Sigmoid colon (tissue), 6 donors: ENCODE measurements at regions not wholly inside any gene's neighbourhood (a gene's known extent, or its start where the extent isn't known, plus 50 kb on each side); places are given as distances from the start of the nearest gene placed in this dataset.

Experiments used
- DNase-seq: peaks from one replicate; pipeline ENCODE4 v3.0.0-alpha.2; 2019
- H3K27ac ChIP-seq, 4 donors: fragments of 200-600 bp; sonication (generic); one replicate each; pipeline ENCODE4 v1.5.1; 2016 to 2019; ENCODE audit warnings: mild to moderate bottlenecking in 1 of 4
- H3K27me3 ChIP-seq, 3 donors: fragments of 200-600 bp; sonication (generic); one replicate each; pipeline ENCODE4 v1.5.1; 2019; ENCODE audit warnings: mild to moderate bottlenecking in 1 of 3
- H3K36me3 ChIP-seq, 4 donors: fragments of 200-600 bp; sonication (generic); one replicate each; pipeline ENCODE4 v1.5.1; 2016 to 2019
- H3K4me1 ChIP-seq, 4 donors: fragments of 200-600 bp; sonication (generic); one replicate each; pipeline ENCODE4 v1.5.1; 2017 to 2019
- H3K4me3 ChIP-seq, 4 donors: fragments of 200-600 bp; sonication (generic); one replicate each; pipeline ENCODE4 v1.5.1; 2017 to 2019; ENCODE audit warnings: mild to moderate bottlenecking in 2 of 4, moderate library complexity in 1 of 4
- H3K9me3 ChIP-seq, 4 donors: fragments of 200-600 bp in 3 of 4; sonication (generic) in 3 of 4; one replicate each; pipeline versions ENCODE4 v1.5.1 to v1.6.1; 2013 to 2019
- CTCF ChIP-seq, 4 experiments: fragments of 450-650 bp in 3 of 4; fragments of 200-600 bp in 1 of 4; IDR thresholded peaks; one replicate each; pipeline ENCODE4 v1.5.1; 2016 to 2019; ENCODE audit warnings: antibody characterized with exemption in 4 of 4, mild to moderate bottlenecking in 3 of 4, moderate library complexity in 2 of 4
- EP300 ChIP-seq, 4 donors: sonication (generic); formaldehyde crosslinking; IDR thresholded peaks; one replicate each; pipeline ENCODE4 v1.6.1; 2017; ENCODE audit warnings: antibody characterized with exemption in 4 of 4
- POLR2A ChIP-seq, 2 donors: fragments of 450-650 bp; IDR thresholded peaks; one replicate each; pipeline ENCODE4 v1.6.1; 2016; ENCODE audit warnings: antibody characterized with exemption in 2 of 2, mild to moderate bottlenecking in 2 of 2, moderate library complexity in 2 of 2
- POLR2AphosphoS5 ChIP-seq, 4 donors: sonication (generic); formaldehyde crosslinking; IDR thresholded peaks; one replicate each; pipeline ENCODE4 v1.6.1; 2017; ENCODE audit warnings: antibody characterized with exemption in 4 of 4
- WGBS, 2 donors: extraction: QIAGEN DNeasy Blood & Tissue Kit; methylation state at CpG; one replicate each; pipeline ENCODE4 v1.1.7; 2013; 5-methylcytosine and 5-hydroxymethylcytosine counted together
- intact Hi-C: fragments of 100-400 bp; cut with DNase I; formaldehyde crosslinking; loops from one replicate; pipeline ENCODE4 v1.15.1; 2023
- donor health status: healthy with polysubstance abuse.
- donor health status: healthy.

- H3K27ac ChIP-seq = no peak overlapping the region
- 77% methylated on average over 4 of the region's 4 CpGs for WGBS, 2 donors
- H3K36me3 ChIP-seq = no peaks in the 10 kb centered on the region
- no peak for DNase-seq
- TF ChIP-seq CTCF (IDR thresholded peaks at IDR 0.05) (no peak), POLR2AphosphoS5 (IDR thresholded peaks at IDR 0.05) (no peak), POLR2A (IDR thresholded peaks at IDR 0.05) (no peak), EP300 (IDR thresholded peaks at IDR 0.05) (no peak)
- H3K9me3 ChIP-seq = no peaks in the 10 kb centered on the region
- no peaks in the 10 kb centered on the region for H3K4me1 ChIP-seq
- intact Hi-C loops = no loop called here
- H3K4me3 ChIP-seq = no peak overlapping the region
- no peaks in the 10 kb centered on the region for H3K27me3 ChIP-seq
Observed at GRCh38 chr16:74090871-74091270, 205.7 kb upstream of the PSMD7 start.

- WGBS, 2 donors = 21 to 60% methylated on average over 3 of the region's 3 CpGs
- Histone ChIP-seq H3K27ac (no peak overlapping the region), H3K36me3 (no peaks in the 10 kb centered on the region), H3K4me1 (no peaks in the 10 kb centered on the region), H3K9me3 (no peaks in the 10 kb centered on the region), H3K27me3 (no peaks in the 10 kb centered on the region), H3K4me3 (no peak overlapping the region)
- TF ChIP-seq POLR2AphosphoS5 (IDR thresholded peaks at IDR 0.05) (no peak), CTCF (IDR thresholded peaks at IDR 0.05) (no peak), EP300 (IDR thresholded peaks at IDR 0.05) (no peak), POLR2A (IDR thresholded peaks at IDR 0.05) (no peak)
- intact Hi-C loops = no loop called here
- no peak for DNase-seq
Observed at GRCh38 chr16:74083541-74083940, 213.1 kb upstream of the PSMD7 start.

GRCh38 chr16:74080311-74080710 is 216.3 kb upstream of the PSMD7 start:
- intact Hi-C loops = no loop called here
- TF ChIP-seq POLR2AphosphoS5 (IDR thresholded peaks at IDR 0.05) (no peak), POLR2A (IDR thresholded peaks at IDR 0.05) (no peak), EP300 (IDR thresholded peaks at IDR 0.05) (no peak), CTCF (IDR thresholded peaks at IDR 0.05) (no peak)
- no peaks in the 10 kb centered on the region for H3K4me1 ChIP-seq
- no peak overlapping the region for H3K27ac ChIP-seq
- 66 to 78% methylated on average over 8 of the region's 8 CpGs for WGBS, 2 donors
- no peak overlapping the region for H3K4me3 ChIP-seq
- DNase-seq = no peak
- H3K27me3 ChIP-seq = no peaks in the 10 kb centered on the region
- H3K9me3 ChIP-seq = peaks cover 0 to 3% (median 0%) of the 10 kb centered on the region in 4 donors
- no peaks in the 10 kb centered on the region for H3K36me3 ChIP-seq

- 66 to 78% methylated on average over 1 of the region's 1 CpG for WGBS, 2 donors
- DNase-seq = no peak
- H3K9me3 ChIP-seq = peaks cover 0 to 3% (median 0%) of the 10 kb centered on the region in 4 donors
- H3K36me3 ChIP-seq = no peaks in the 10 kb centered on the region
- H3K27me3 ChIP-seq = no peaks in the 10 kb centered on the region
- H3K27ac ChIP-seq = no peak overlapping the region
- intact Hi-C loops = no loop called here
- no peak overlapping the region for H3K4me3 ChIP-seq
- no peaks in the 10 kb centered on the region for H3K4me1 ChIP-seq
- no peak for TF ChIP-seq POLR2A (IDR thresholded peaks at IDR 0.05)
- no peak for TF ChIP-seq EP300 (IDR thresholded peaks at IDR 0.05)
- no peak for TF ChIP-seq POLR2AphosphoS5 (IDR thresholded peaks at IDR 0.05)
- no peak for TF ChIP-seq CTCF (IDR thresholded peaks at IDR 0.05)
Observed at GRCh38 chr16:74079232-74079586, 217.4 kb upstream of the PSMD7 start.

- no peaks in the 10 kb centered on the region for H3K4me1 ChIP-seq
- intact Hi-C loops = no loop called here
- H3K9me3 ChIP-seq = peaks cover 0 to 3% (median 0%) of the 10 kb centered on the region in 4 donors
- DNase-seq = no peak
- no peak overlapping the region for H3K4me3 ChIP-seq
- TF ChIP-seq EP300 (IDR thresholded peaks at IDR 0.05) (no peak), CTCF (IDR thresholded peaks at IDR 0.05) (no peak), POLR2A (IDR thresholded peaks at IDR 0.05) (no peak)
- no peak overlapping the region for H3K27ac ChIP-seq
- no peaks in the 10 kb centered on the region for H3K36me3 ChIP-seq
- no peaks in the 10 kb centered on the region for H3K27me3 ChIP-seq
- 65 to 73% methylated on average over 8 of the region's 8 CpGs for WGBS, 2 donors
Observed at GRCh38 chr16:74078511-74079231, 217.9 kb upstream of the PSMD7 start.
